ENCODE measurements at regions not wholly inside any gene's neighbourhood (a gene's known extent, or its start where the extent isn't known, plus 50 kb on each side); places are given as distances from the start of the nearest gene placed in this dataset.

- no peaks in the 10 kb centered on the region for H3K27me3 ChIP-seq (ENCODE audit: insufficient read depth)
- no peak for TF ChIP-seq ZNF114 (CRISPR knock-in tag; IDR thresholded peaks at IDR 0.05)
- TF ChIP-seq, protein P1, sequence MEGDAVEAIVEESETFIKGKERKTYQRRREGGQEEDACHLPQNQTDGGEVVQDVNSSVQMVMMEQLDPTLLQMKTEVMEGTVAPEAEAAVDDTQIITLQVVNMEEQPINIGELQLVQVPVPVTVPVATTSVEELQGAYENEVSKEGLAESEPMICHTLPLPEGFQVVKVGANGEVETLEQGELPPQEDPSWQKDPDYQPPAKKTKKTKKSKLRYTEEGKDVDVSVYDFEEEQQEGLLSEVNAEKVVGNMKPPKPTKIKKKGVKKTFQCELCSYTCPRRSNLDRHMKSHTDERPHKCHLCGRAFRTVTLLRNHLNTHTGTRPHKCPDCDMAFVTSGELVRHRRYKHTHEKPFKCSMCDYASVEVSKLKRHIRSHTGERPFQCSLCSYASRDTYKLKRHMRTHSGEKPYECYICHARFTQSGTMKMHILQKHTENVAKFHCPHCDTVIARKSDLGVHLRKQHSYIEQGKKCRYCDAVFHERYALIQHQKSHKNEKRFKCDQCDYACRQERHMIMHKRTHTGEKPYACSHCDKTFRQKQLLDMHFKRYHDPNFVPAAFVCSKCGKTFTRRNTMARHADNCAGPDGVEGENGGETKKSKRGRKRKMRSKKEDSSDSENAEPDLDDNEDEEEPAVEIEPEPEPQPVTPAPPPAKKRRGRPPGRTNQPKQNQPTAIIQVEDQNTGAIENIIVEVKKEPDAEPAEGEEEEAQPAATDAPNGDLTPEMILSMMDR (conservative IDR thresholded peaks at IDR 0.05; ENCODE audit: low read depth in 2 of 2), result no peak
- no peaks in the 10 kb centered on the region for H3K36me3 ChIP-seq (ENCODE audit: insufficient read depth)
- H3F3A ChIP-seq (replicated peaks; ENCODE audit: low read depth), result no peaks in the 10 kb centered on the region
- H2AFZ ChIP-seq, result no peak overlapping the region
- no peak overlapping the region for H3K27ac ChIP-seq (ENCODE audit: low read depth)
- no peaks in the 10 kb centered on the region for H4K20me1 ChIP-seq (replicated peaks; ENCODE audit: insufficient read depth)
- H3K4me1 Mint-ChIP-seq, result peaks cover 9% of the 10 kb centered on the region
- DNase-seq (ENCODE audit: low spot score) (no peak), ATAC-seq (no peak)
- H3K4me1 ChIP-seq (ENCODE audit: insufficient read depth), result no peaks in the 10 kb centered on the region
- H3K4me3 Mint-ChIP-seq, result no peak overlapping the region
- H3K36me3 Mint-ChIP-seq (ENCODE audit: low read depth), result peaks cover 6% of the 10 kb centered on the region; the same call in 1 of the 3 replicates
- H3K4me2 ChIP-seq, result no peak overlapping the region
- no peak overlapping the region for H3K4me3 ChIP-seq
- 0 out of 2 replicates have a peak, but pooled peaks cover 3% of the 10 kb centered on the region for H3K9me2 ChIP-seq (ENCODE audit: insufficient read depth)
- H3K27ac Mint-ChIP-seq, result no peak overlapping the region
- H3K9me3 Mint-ChIP-seq, result peaks cover 6% of the 10 kb centered on the region; the same call in 2 of the 3 replicates
- peaks cover 7% of the 10 kb centered on the region for H3K27me3 Mint-ChIP-seq (ENCODE audit: insufficient read depth, low read depth, poor library complexity)
- H3K79me2 ChIP-seq (replicated peaks; ENCODE audit: insufficient read depth), result no peaks in the 10 kb centered on the region
Measured at GRCh38 chr2:43006834-43007543, 214.6 kb upstream of the HAAO start.

- no peaks in the 10 kb centered on the region for H3K27me3 ChIP-seq (ENCODE audit: insufficient read depth)
- no peak overlapping the region for H3K4me3 Mint-ChIP-seq
- peaks cover 6% of the 10 kb centered on the region; the same call in 2 of the 3 replicates for H3K9me3 Mint-ChIP-seq
- H3K27ac ChIP-seq (ENCODE audit: low read depth), result no peak overlapping the region
- H3K36me3 ChIP-seq (ENCODE audit: insufficient read depth), result no peaks in the 10 kb centered on the region
- H3K36me3 Mint-ChIP-seq (ENCODE audit: low read depth), result peaks cover 6% of the 10 kb centered on the region; the same call in 1 of the 3 replicates
- no peak overlapping the region for H2AFZ ChIP-seq
- no peaks in the 10 kb centered on the region for H3K79me2 ChIP-seq (replicated peaks; ENCODE audit: insufficient read depth)
- H3F3A ChIP-seq (replicated peaks; ENCODE audit: low read depth), result no peaks in the 10 kb centered on the region
- H3K4me2 ChIP-seq, result no peak overlapping the region
- no peaks in the 10 kb centered on the region for H3K4me1 ChIP-seq (ENCODE audit: insufficient read depth)
- no peak overlapping the region for H3K27ac Mint-ChIP-seq
- DNase-seq (ENCODE audit: low spot score) (no peak), ATAC-seq (no peak)
- H4K20me1 ChIP-seq (replicated peaks; ENCODE audit: insufficient read depth), result no peaks in the 10 kb centered on the region
- peaks cover 7% of the 10 kb centered on the region for H3K27me3 Mint-ChIP-seq (ENCODE audit: insufficient read depth, low read depth, poor library complexity)
- H3K4me1 Mint-ChIP-seq, result peaks cover 9% of the 10 kb centered on the region
- H3K9me2 ChIP-seq (ENCODE audit: insufficient read depth), result 0 out of 2 replicates have a peak, but pooled peaks cover 3% of the 10 kb centered on the region
- no peak overlapping the region for H3K4me3 ChIP-seq
- no peak for TF ChIP-seq POLR2AphosphoS5 (IDR thresholded peaks at IDR 0.05; ENCODE audit: low read depth)
- TF ChIP-seq ZNF331 (CRISPR knock-in tag; IDR thresholded peaks at IDR 0.05; ENCODE audit: low read depth), result no peak
- TF ChIP-seq, protein P2, sequence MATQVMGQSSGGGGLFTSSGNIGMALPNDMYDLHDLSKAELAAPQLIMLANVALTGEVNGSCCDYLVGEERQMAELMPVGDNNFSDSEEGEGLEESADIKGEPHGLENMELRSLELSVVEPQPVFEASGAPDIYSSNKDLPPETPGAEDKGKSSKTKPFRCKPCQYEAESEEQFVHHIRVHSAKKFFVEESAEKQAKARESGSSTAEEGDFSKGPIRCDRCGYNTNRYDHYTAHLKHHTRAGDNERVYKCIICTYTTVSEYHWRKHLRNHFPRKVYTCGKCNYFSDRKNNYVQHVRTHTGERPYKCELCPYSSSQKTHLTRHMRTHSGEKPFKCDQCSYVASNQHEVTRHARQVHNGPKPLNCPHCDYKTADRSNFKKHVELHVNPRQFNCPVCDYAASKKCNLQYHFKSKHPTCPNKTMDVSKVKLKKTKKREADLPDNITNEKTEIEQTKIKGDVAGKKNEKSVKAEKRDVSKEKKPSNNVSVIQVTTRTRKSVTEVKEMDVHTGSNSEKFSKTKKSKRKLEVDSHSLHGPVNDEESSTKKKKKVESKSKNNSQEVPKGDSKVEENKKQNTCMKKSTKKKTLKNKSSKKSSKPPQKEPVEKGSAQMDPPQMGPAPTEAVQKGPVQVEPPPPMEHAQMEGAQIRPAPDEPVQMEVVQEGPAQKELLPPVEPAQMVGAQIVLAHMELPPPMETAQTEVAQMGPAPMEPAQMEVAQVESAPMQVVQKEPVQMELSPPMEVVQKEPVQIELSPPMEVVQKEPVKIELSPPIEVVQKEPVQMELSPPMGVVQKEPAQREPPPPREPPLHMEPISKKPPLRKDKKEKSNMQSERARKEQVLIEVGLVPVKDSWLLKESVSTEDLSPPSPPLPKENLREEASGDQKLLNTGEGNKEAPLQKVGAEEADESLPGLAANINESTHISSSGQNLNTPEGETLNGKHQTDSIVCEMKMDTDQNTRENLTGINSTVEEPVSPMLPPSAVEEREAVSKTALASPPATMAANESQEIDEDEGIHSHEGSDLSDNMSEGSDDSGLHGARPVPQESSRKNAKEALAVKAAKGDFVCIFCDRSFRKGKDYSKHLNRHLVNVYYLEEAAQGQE (IDR thresholded peaks at IDR 0.05; ENCODE audit: unreplicated experiment), result no peak
- TF ChIP-seq EZH2phosphoT487 (IDR thresholded peaks at IDR 0.05; ENCODE audit: unreplicated experiment), result no peak
- TF ChIP-seq CREB1 (CRISPR knock-in tag; IDR thresholded peaks at IDR 0.05; ENCODE audit: low read depth), result no peak
- no peak for TF ChIP-seq EZH2 (IDR thresholded peaks at IDR 0.05; ENCODE audit: low read depth, unreplicated experiment)
- TF ChIP-seq STAT1 (IDR thresholded peaks at IDR 0.05; ENCODE audit: unreplicated experiment), result no peak
- TF ChIP-seq NANOG (IDR thresholded peaks at IDR 0.05; ENCODE audit: borderline replicate concordance), result no peak
- TF ChIP-seq ZNF114 (CRISPR knock-in tag; IDR thresholded peaks at IDR 0.05), result no peak
- TF ChIP-seq ETS1 (IDR thresholded peaks at IDR 0.05), result no peak
Measured at GRCh38 chr2:43005975-43006833, 213.8 kb upstream of the HAAO start.

All from GM23338 (cell line).